Esophagus muscularis mucosa (tissue), 4 donors: ENCODE measurements at regions not wholly inside any gene's neighbourhood (a gene's known extent, or its start where the extent isn't known, plus 50 kb on each side); places are given as distances from the start of the nearest gene placed in this dataset.

Experiments
- DNase-seq: peaks from one replicate; pipeline ENCODE4 v3.0.0-alpha.2; 2017; ENCODE audit errors: extremely low spot score
- H3K27ac ChIP-seq, 4 donors: fragments of 200-600 bp; sonication (generic); replicated peaks in 1 of 4; 1 replicate in 3 of 4; 2 replicates in 1 of 4; pipeline ENCODE4 v1.5.1; 2016 to 2019; ENCODE audit warnings: mild to moderate bottlenecking in 1 of 4
- H3K27me3 ChIP-seq, 4 donors: fragments of 200-600 bp; sonication (generic); one replicate each; pipeline versions ENCODE4 v1.5.1 to v1.6.0; 2016 to 2019
- H3K36me3 ChIP-seq, 4 donors: fragments of 200-600 bp; sonication (generic); one replicate each; pipeline ENCODE4 v1.5.1; 2016 to 2019
- H3K4me1 ChIP-seq, 4 donors: fragments of 200-600 bp; sonication (generic); one replicate each; pipeline ENCODE4 v1.5.1; 2016 to 2019
- H3K4me3 ChIP-seq, 4 donors: fragments of 200-600 bp; sonication (generic); 1 replicate in 2 of 4; 2 replicates in 2 of 4; pipeline ENCODE4 v1.5.1; 2016 to 2019; ENCODE audit warnings: mild to moderate bottlenecking in 4 of 4, moderate library complexity in 1 of 4
- H3K9me3 ChIP-seq, 4 donors: fragments of 200-600 bp; sonication (generic); 1 replicate in 3 of 4; 2 replicates in 1 of 4; pipeline ENCODE4 v1.5.1; 2016 to 2019
- CTCF ChIP-seq, 3 experiments: fragments of 200-600 bp in 2 of 3; fragments of 450-650 bp in 1 of 3; sonication (generic) in 2 of 3; IDR thresholded peaks; one replicate each; pipeline ENCODE4 v1.5.1; 2017 to 2019; ENCODE audit warnings: antibody characterized with exemption in 3 of 3, mild to moderate bottlenecking in 2 of 3, moderate library complexity in 1 of 3
- EP300 ChIP-seq: sonication (generic); formaldehyde crosslinking; IDR thresholded peaks from one replicate; pipeline ENCODE4 v1.6.1; 2017; ENCODE audit warnings: antibody characterized with exemption
- POLR2A ChIP-seq: fragments of 450-650 bp; IDR thresholded peaks from one replicate; pipeline ENCODE4 v1.6.1; 2017; ENCODE audit warnings: antibody characterized with exemption, moderate library complexity, mild to moderate bottlenecking, low read depth
- POLR2AphosphoS5 ChIP-seq, 2 donors: sonication (generic); formaldehyde crosslinking; IDR thresholded peaks; one replicate each; pipeline ENCODE4 v1.6.1; 2017; ENCODE audit warnings: antibody characterized with exemption in 2 of 2
- WGBS: methylation state at CpG from one replicate; pipeline ENCODE4 v1.1.5; 2018; 5-methylcytosine and 5-hydroxymethylcytosine counted together
- intact Hi-C: fragments of 100-400 bp; cut with DNase I; formaldehyde crosslinking; loops from one replicate; pipeline ENCODE4 v1.15.1; 2023

- intact Hi-C loops, result loop anchor here (5.0 kb wide), 1 partner anchor 400 kb away; no protein-coding TSS in a partner anchor
These were observed 451.2 kb upstream of the CD180 start for GRCh38 chr5:67647772-67648171.

GRCh38 chr5:67644221-67644920 lies 447.8 kb upstream of the CD180 start:
- 96% methylated on average over 3 of the region's 3 CpGs for WGBS
- intact Hi-C loops, result no loop called here
- Histone ChIP-seq H3K27ac (peak overlapping the region in 1 of 4 donors; percentile 9), H3K27me3 (no peaks in the 10 kb centered on the region), H3K4me1 (peaks cover 33 to 70% (median 53%) of the 10 kb centered on the region in 4 donors), H3K9me3 (peaks cover 0 to 9% (median 7%) of the 10 kb centered on the region in 4 donors), H3K36me3 (no peaks in the 10 kb centered on the region), H3K4me3 (no peak overlapping the region)
- no peak for DNase-seq
- TF ChIP-seq POLR2AphosphoS5 (IDR thresholded peaks at IDR 0.05) (no peak), POLR2A (no peak)

More at GRCh38 chr5:67647772-67648171, 451.2 kb upstream of the CD180 start:
- DNase-seq, result no peak
- H3K9me3 ChIP-seq, result peaks cover 0 to 9% (median 7%) of the 10 kb centered on the region in 4 donors
- peak overlapping the region; percentile 72 to 81 (median 77) for H3K27ac ChIP-seq
- no peaks in the 10 kb centered on the region for H3K27me3 ChIP-seq
- 59% methylated on average over 2 of the region's 2 CpGs for WGBS
- no peaks in the 10 kb centered on the region for H3K36me3 ChIP-seq
- TF ChIP-seq POLR2A, result no peak
- H3K4me3 ChIP-seq, result no peak overlapping the region
- H3K4me1 ChIP-seq, result peaks cover 21 to 64% (median 47%) of the 10 kb centered on the region in 4 donors

GRCh38 chr5:67643536-67643935 lies 446.9 kb upstream of the CD180 start:
- Histone ChIP-seq H3K9me3 (peaks cover 0 to 9% (median 7%) of the 10 kb centered on the region in 4 donors), H3K27me3 (no peaks in the 10 kb centered on the region), H3K4me3 (no peak overlapping the region), H3K4me1 (peaks cover 26 to 66% (median 49%) of the 10 kb centered on the region in 4 donors), H3K27ac (peak overlapping the region; percentile 10 to 47 (median 18)), H3K36me3 (no peaks in the 10 kb centered on the region)
- WGBS, result 54% methylated on average over 2 of the region's 2 CpGs
- intact Hi-C loops, result no loop called here
- TF ChIP-seq POLR2A (no peak), POLR2AphosphoS5 (IDR thresholded peaks at IDR 0.05) (no peak), EP300 (no peak), CTCF (IDR thresholded peaks at IDR 0.05) (no peak)
- no peak for DNase-seq

DNA sequence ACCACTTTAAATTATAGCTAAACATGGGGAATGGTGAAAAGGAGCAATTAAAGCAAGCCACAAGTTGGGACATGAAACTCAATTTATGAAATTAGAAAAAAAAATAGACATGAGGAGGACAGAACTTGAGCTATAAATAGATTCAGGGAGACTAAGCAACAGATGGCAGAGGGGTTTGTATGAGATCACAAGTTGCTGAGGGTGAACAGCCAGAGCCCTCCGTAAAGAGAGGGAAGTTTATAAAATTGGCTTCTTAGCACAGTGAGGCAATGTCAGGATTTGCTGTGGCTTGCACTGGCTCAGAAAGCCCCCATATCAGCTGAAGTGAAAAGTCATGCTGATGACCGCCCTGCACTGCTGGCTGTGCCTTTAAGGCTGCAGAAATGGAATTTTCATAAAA lies 443.4 kb upstream of the CD180 start:
- Histone ChIP-seq H3K27me3 (no peaks in the 10 kb centered on the region), H3K4me3 (no peak overlapping the region), H3K36me3 (no peaks in the 10 kb centered on the region), H3K9me3 (peaks cover 0 to 9% (median 7%) of the 10 kb centered on the region in 4 donors), H3K4me1 (peaks cover 18 to 56% (median 42%) of the 10 kb centered on the region in 4 donors), H3K27ac (peak overlapping the region; percentile 11 to 46 (median 40))
- intact Hi-C loops, result no loop called here
- TF ChIP-seq EP300 (no peak), CTCF (IDR thresholded peaks at IDR 0.05) (no peak), POLR2AphosphoS5 (IDR thresholded peaks at IDR 0.05) (no peak), POLR2A (no peak)
- WGBS, result 24% methylated on average over 2 of the region's 2 CpGs
- no peak for DNase-seq

- Histone ChIP-seq H3K4me1 (peaks cover 18 to 56% (median 42%) of the 10 kb centered on the region in 4 donors), H3K27ac (peak overlapping the region; percentile 8 to 46 (median 40)), H3K36me3 (no peaks in the 10 kb centered on the region), H3K9me3 (peaks cover 0 to 4% (median 2%) of the 10 kb centered on the region in 4 donors), H3K4me3 (no peak overlapping the region), H3K27me3 (no peaks in the 10 kb centered on the region)
- TF ChIP-seq POLR2AphosphoS5 (IDR thresholded peaks at IDR 0.05), result no peak
- no peak for TF ChIP-seq EP300
- no peak for TF ChIP-seq CTCF (IDR thresholded peaks at IDR 0.05)
- TF ChIP-seq POLR2A, result no peak
- no peak for DNase-seq
- 62% methylated on average over 3 of the region's 3 CpGs for WGBS
- intact Hi-C loops, result no loop called here
These were observed 442.7 kb upstream of the CD180 start for GRCh38 chr5:67639313-67639712.
